Tibial artery (tissue), 4 donors: ENCODE measurements at regions not wholly inside any gene's neighbourhood (a gene's known extent, or its start where the extent isn't known, plus 50 kb on each side); places are given as distances from the start of the nearest gene placed in this dataset.

Experiments
- DNase-seq, 2 donors: peaks; one replicate each; pipeline ENCODE4 v3.0.0-alpha.2; 2019
- H3K27ac ChIP-seq, 2 donors: fragments of 200-600 bp; sonication (generic) in 1 of 2; 1 replicate in 1 of 2; 2 replicates in 1 of 2; pipeline ENCODE4 v1.5.1; 2018 to 2019; ENCODE audit warnings: mild to moderate bottlenecking in 1 of 2
- H3K27me3 ChIP-seq, 2 donors: fragments of 200-600 bp; sonication (generic) in 1 of 2; one replicate each; pipeline versions ENCODE4 v1.5.1 to v1.6.0; 2016 to 2019
- H3K36me3 ChIP-seq, 3 donors: fragments of 200-600 bp; sonication (generic) in 2 of 3; one replicate each; pipeline ENCODE4 v1.5.1; 2016 to 2019; ENCODE audit warnings: mild to moderate bottlenecking in 2 of 3
- H3K4me1 ChIP-seq, 4 donors: fragments of 200-600 bp; sonication (generic) in 2 of 4; 1 replicate in 3 of 4; 2 replicates in 1 of 4; pipeline ENCODE4 v1.5.1; 2016 to 2019
- H3K4me3 ChIP-seq, 2 donors: fragments of 200-600 bp; sonication (generic) in 1 of 2; 1 replicate in 1 of 2; 2 replicates in 1 of 2; pipeline ENCODE4 v1.5.1; 2018 to 2019; ENCODE audit warnings: mild to moderate bottlenecking in 2 of 2
- H3K9me3 ChIP-seq, 3 donors: fragments of 200-600 bp; sonication (generic) in 1 of 3; one replicate each; pipeline ENCODE4 v1.5.1; 2016 to 2019
- CTCF ChIP-seq, 2 experiments: fragments of 200-600 bp in 1 of 2; fragments of 450-650 bp in 1 of 2; IDR thresholded peaks; one replicate each; pipeline ENCODE4 v1.5.1; 2017 to 2019; ENCODE audit warnings: antibody characterized with exemption in 2 of 2, mild to moderate bottlenecking in 1 of 2, moderate library complexity in 1 of 2
- intact Hi-C: fragments of 100-400 bp; cut with DNase I; formaldehyde crosslinking; loops from one replicate; pipeline ENCODE4 v1.15.0; 2023; ENCODE audit warnings: low total_unique reads

GRCh38 chr6:14873781-14874441, 372.0 kb upstream of the JARID2 start:
- TF ChIP-seq CTCF (IDR thresholded peaks at IDR 0.05), result no peak
- intact Hi-C loops, result no loop called here
- Histone ChIP-seq H3K36me3 (no peaks in the 10 kb centered on the region), H3K27me3 (no peaks in the 10 kb centered on the region), H3K4me1 (peaks cover 0 to 8% (median 0%) of the 10 kb centered on the region in 4 donors), H3K27ac (no peak overlapping the region), H3K4me3 (no peak overlapping the region), H3K9me3 (no peaks in the 10 kb centered on the region)
- no peak for DNase-seq

GRCh38 chr6:14874975-14875480, 370.8 kb upstream of the JARID2 start:
- Histone ChIP-seq H3K4me1 (peaks cover 0 to 8% (median 0%) of the 10 kb centered on the region in 4 donors), H3K36me3 (no peaks in the 10 kb centered on the region), H3K27me3 (no peaks in the 10 kb centered on the region), H3K9me3 (no peaks in the 10 kb centered on the region), H3K4me3 (no peak overlapping the region), H3K27ac (no peak overlapping the region)
- no peak for TF ChIP-seq CTCF (IDR thresholded peaks at IDR 0.05)
- no peak for DNase-seq
- intact Hi-C loops, result no loop called here

- no peak overlapping the region for H3K27ac ChIP-seq
- no peak for TF ChIP-seq CTCF (IDR thresholded peaks at IDR 0.05)
- DNase-seq, result no peak
- H3K4me1 ChIP-seq, result peaks cover 0 to 8% (median 0%) of the 10 kb centered on the region in 4 donors
- H3K27me3 ChIP-seq, result no peaks in the 10 kb centered on the region
- H3K36me3 ChIP-seq, result no peaks in the 10 kb centered on the region
- H3K9me3 ChIP-seq, result no peaks in the 10 kb centered on the region
- H3K4me3 ChIP-seq, result no peak overlapping the region
- intact Hi-C loops, result no loop called here
Observed at GRCh38 chr6:14875481-14876063, 370.3 kb upstream of the JARID2 start.

GRCh38 chr6:14876778-14877613, 368.9 kb upstream of the JARID2 start:
- no peak for DNase-seq
- peak overlapping the region in 1 of 2 donors; percentile 17 for H3K27ac ChIP-seq
- no peak for TF ChIP-seq CTCF (IDR thresholded peaks at IDR 0.05)

GRCh38 chr6:14877758-14878157, 368.1 kb upstream of the JARID2 start:
- DNase-seq, result no peak
- H3K9me3 ChIP-seq, result no peaks in the 10 kb centered on the region
- H3K4me3 ChIP-seq, result no peak overlapping the region
- no peaks in the 10 kb centered on the region for H3K27me3 ChIP-seq
- H3K36me3 ChIP-seq, result no peaks in the 10 kb centered on the region
- no peak for TF ChIP-seq CTCF (IDR thresholded peaks at IDR 0.05)
- no peak overlapping the region for H3K27ac ChIP-seq
- peaks cover 0 to 13% (median 5%) of the 10 kb centered on the region in 4 donors for H3K4me1 ChIP-seq
- intact Hi-C loops, result no loop called here

More at GRCh38 chr6:14876778-14877613, 368.9 kb upstream of the JARID2 start:
- Histone ChIP-seq H3K4me3 (no peak overlapping the region), H3K27me3 (no peaks in the 10 kb centered on the region), H3K36me3 (no peaks in the 10 kb centered on the region), H3K4me1 (peaks cover 0 to 13% (median 1%) of the 10 kb centered on the region in 4 donors), H3K9me3 (no peaks in the 10 kb centered on the region)
- intact Hi-C loops, result no loop called here
